Hepatocyte (in vitro differentiated cells): ENCODE measurements at regions not wholly inside any gene's neighbourhood (a gene's known extent, or its start where the extent isn't known, plus 50 kb on each side); places are given as distances from the start of the nearest gene placed in this dataset.

Experiments
- DNase-seq: peaks from one replicate; pipeline ENCODE4 v3.0.0-alpha.2; 2016; ENCODE audit warnings: low spot score
- H2AFZ ChIP-seq: fragments of 200-600 bp; sonication (generic); 2 replicates; pipeline ENCODE4 v1.6.0; 2016; ENCODE audit warnings: antibody characterized with exemption, mild to moderate bottlenecking
- H3K27ac ChIP-seq: fragments of 200-600 bp; sonication (generic); 2 replicates; pipeline ENCODE4 v1.5.1; 2016; ENCODE audit warnings: mild to moderate bottlenecking
- H3K27me3 ChIP-seq: fragments of 200-600 bp; sonication (generic); 2 replicates; pipeline ENCODE4 v1.6.1; 2016
- H3K36me3 ChIP-seq: fragments of 200-600 bp; sonication (generic); replicated peaks from 2 replicates; pipeline ENCODE4 v1.5.1; 2016; ENCODE audit warnings: low read depth; ENCODE audit not compliant: insufficient read depth
- H3K4me1 ChIP-seq: fragments of 200-600 bp; sonication (generic); 2 replicates; pipeline ENCODE4 v1.5.1; 2016; ENCODE audit warnings: mild to moderate bottlenecking, moderate library complexity; ENCODE audit not compliant: insufficient read depth
- H3K4me2 ChIP-seq: fragments of 200-600 bp; sonication (generic); 2 replicates; pipeline ENCODE4 v1.6.0; 2016
- H3K4me3 ChIP-seq: fragments of 200-600 bp; sonication (generic); 2 replicates; pipeline ENCODE4 v1.5.1; 2016; ENCODE audit warnings: mild to moderate bottlenecking
- H3K79me2 ChIP-seq: fragments of 200-600 bp; sonication (generic); 2 replicates; pipeline ENCODE4 v1.6.0; 2017; ENCODE audit warnings: mild to moderate bottlenecking
- H3K9me2 ChIP-seq: fragments of 200-600 bp; sonication (generic); replicated peaks from 2 replicates; pipeline ENCODE4 v1.6.0; 2017; ENCODE audit warnings: mild to moderate bottlenecking; ENCODE audit not compliant: insufficient read depth
- H3K9me3 ChIP-seq: fragments of 200-600 bp; sonication (generic); 2 replicates; pipeline ENCODE4 v1.5.1; 2016; ENCODE audit warnings: low read depth, mild to moderate bottlenecking
- H4K20me1 ChIP-seq: fragments of 200-600 bp; sonication (generic); 2 replicates; pipeline ENCODE4 v1.6.0; 2016; ENCODE audit warnings: mild to moderate bottlenecking; ENCODE audit not compliant: insufficient read depth, poor library complexity, severe bottlenecking
- EZH2 ChIP-seq: fragments of 200-600 bp; sonication (generic); IDR thresholded peaks from 2 replicates; pipeline ENCODE4 v1.6.1; 2016; ENCODE audit warnings: antibody characterized with exemption, mild to moderate bottlenecking, borderline replicate concordance
- EZH2phosphoT487 ChIP-seq: fragments of 200-600 bp; sonication (generic); IDR thresholded peaks from one replicate; pipeline ENCODE4 v1.6.1; 2018; ENCODE audit warnings: antibody characterized with exemption, mild to moderate bottlenecking, low read depth, moderate library complexity; ENCODE audit not compliant: unreplicated experiment, severe bottlenecking
- WGBS: methylation state at CpG from one replicate; pipeline ENCODE4 v1.1.6; 2016; ENCODE audit warnings: low lambda C conversion rate; ENCODE audit errors: missing lambda C conversion rate; 5-methylcytosine and 5-hydroxymethylcytosine counted together
- TF ChIP-seq, protein P1 (sequence below): fragments of 200-600 bp; sonication (generic); IDR thresholded peaks from 2 replicates; pipeline ENCODE4 v1.5.1; 2016; ENCODE audit warnings: antibody characterized with exemption, mild to moderate bottlenecking; ENCODE audit not compliant: poor library complexity

DNA sequence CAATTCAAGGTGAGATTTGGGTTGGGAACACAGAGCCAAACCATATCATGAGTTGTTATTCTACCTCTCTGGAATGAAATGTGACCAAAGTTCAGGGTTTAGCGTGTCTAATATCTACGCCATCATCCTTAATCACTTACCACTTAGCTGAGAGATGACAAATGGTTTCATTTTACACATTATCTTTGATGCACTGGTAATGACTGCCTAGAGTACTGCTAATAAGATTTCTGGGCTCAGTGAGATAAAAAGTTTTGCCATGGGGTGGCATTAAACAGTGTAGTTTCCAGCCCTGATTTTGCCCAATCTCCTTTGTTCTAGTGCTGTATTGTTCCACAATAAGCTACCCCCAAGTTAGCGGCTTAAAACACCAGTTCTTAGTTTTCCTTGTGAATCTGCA, 367.2 kb downstream of the MLLT3 start:
- Histone ChIP-seq H3K4me3 (no peak overlapping the region), H3K4me1 (no peaks in the 10 kb centered on the region), H3K27ac (no peak overlapping the region), H3K4me2 (no peak overlapping the region), H2AFZ (no peak overlapping the region), H4K20me1 (no peaks in the 10 kb centered on the region), H3K9me3 (no peaks in the 10 kb centered on the region), H3K9me2 (no peaks in the 10 kb centered on the region), H3K27me3 (no peaks in the 10 kb centered on the region), H3K79me2 (no peaks in the 10 kb centered on the region), H3K36me3 (no peaks in the 10 kb centered on the region)
- 93% methylated on average over 3 of the region's 3 CpGs for WGBS
- TF ChIP-seq EZH2 (no peak), EZH2phosphoT487 (no peak)
- TF ChIP-seq, protein P1, sequence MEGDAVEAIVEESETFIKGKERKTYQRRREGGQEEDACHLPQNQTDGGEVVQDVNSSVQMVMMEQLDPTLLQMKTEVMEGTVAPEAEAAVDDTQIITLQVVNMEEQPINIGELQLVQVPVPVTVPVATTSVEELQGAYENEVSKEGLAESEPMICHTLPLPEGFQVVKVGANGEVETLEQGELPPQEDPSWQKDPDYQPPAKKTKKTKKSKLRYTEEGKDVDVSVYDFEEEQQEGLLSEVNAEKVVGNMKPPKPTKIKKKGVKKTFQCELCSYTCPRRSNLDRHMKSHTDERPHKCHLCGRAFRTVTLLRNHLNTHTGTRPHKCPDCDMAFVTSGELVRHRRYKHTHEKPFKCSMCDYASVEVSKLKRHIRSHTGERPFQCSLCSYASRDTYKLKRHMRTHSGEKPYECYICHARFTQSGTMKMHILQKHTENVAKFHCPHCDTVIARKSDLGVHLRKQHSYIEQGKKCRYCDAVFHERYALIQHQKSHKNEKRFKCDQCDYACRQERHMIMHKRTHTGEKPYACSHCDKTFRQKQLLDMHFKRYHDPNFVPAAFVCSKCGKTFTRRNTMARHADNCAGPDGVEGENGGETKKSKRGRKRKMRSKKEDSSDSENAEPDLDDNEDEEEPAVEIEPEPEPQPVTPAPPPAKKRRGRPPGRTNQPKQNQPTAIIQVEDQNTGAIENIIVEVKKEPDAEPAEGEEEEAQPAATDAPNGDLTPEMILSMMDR = no peak
- DNase-seq = no peak

DNA sequence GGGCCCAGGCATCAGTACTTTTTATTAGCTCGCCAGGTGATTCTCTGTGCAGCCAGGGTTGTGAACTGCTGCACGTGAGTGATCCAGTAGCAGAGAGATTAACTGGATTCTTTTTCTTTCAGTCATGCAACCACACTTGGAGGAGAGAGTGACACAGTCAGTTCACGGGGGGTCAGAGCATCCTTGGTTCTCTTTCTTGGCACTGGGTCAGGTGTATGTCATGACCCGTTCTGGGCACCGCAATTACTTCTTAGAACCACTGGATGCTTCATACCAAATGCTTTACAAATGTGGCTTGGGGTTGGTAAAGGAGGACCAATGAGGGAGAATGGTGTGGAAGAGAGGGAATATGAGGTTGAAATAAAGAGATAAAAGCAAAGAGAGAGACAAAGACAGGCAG, 368.7 kb downstream of the MLLT3 start:
- Histone ChIP-seq H3K36me3 (no peaks in the 10 kb centered on the region), H3K9me3 (no peaks in the 10 kb centered on the region), H2AFZ (no peak overlapping the region), H3K79me2 (no peaks in the 10 kb centered on the region), H3K9me2 (no peaks in the 10 kb centered on the region), H3K4me3 (no peak overlapping the region), H4K20me1 (no peaks in the 10 kb centered on the region), H3K27ac (no peak overlapping the region), H3K4me1 (no peaks in the 10 kb centered on the region), H3K4me2 (no peak overlapping the region), H3K27me3 (no peaks in the 10 kb centered on the region)
- TF ChIP-seq, protein P1 = no peak
- TF ChIP-seq EZH2phosphoT487 = no peak
- no peak for TF ChIP-seq EZH2
- DNase-seq = no peak
- WGBS = 89% methylated on average over 5 of the region's 5 CpGs

DNA sequence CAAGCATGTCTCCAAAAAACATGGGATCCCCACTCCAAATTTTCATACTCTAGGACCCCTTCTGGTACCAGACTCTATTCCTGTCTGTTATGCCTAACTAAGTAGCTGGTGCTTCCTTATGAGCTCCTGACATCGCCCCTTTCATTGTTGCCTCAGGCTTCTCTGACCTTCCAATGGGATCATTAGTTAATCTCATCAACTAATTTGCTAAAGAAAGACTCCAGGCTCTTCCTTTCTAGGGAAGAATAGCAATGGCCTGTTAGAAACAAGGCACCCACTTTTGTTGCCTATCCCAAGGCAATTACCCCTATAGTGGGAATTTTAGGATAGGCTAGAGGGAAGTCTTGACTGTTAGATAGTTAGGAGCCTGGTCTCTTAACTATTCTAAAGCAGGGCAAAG, 369.5 kb downstream of the MLLT3 start:
- Histone ChIP-seq H3K27ac (no peak overlapping the region), H3K27me3 (no peaks in the 10 kb centered on the region), H2AFZ (no peak overlapping the region), H4K20me1 (no peaks in the 10 kb centered on the region), H3K9me2 (no peaks in the 10 kb centered on the region), H3K4me1 (no peaks in the 10 kb centered on the region), H3K4me3 (no peak overlapping the region), H3K9me3 (no peaks in the 10 kb centered on the region), H3K36me3 (no peaks in the 10 kb centered on the region), H3K79me2 (no peaks in the 10 kb centered on the region), H3K4me2 (no peak overlapping the region)
- DNase-seq = no peak
- TF ChIP-seq, protein P1 = no peak
- TF ChIP-seq EZH2 = no peak
- TF ChIP-seq EZH2phosphoT487 = no peak
- 79% methylated on average over 1 of the region's 1 CpG for WGBS

DNA sequence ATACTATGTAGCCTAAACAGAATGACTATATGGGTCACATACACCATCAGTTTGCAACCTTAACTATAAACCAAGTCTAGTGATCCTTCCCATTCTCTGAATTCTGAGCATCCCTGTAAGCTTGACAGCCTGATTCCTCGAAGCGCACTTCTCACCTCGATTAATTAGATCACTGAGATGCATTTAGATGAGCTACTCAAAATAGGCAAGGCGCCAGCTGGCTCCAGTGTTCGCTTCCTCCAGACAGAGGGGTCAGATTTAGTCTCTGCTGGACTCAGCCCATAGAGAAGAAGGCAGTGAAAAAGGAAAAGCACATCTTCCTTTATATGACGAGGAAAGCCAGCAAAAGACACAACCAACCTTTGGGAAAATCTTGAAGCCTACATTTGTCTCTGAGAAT, 371.5 kb downstream of the MLLT3 start:
- DNase-seq = no peak
- no peak overlapping the region for H2AFZ ChIP-seq
- H3K9me3 ChIP-seq = no peaks in the 10 kb centered on the region
- no peaks in the 10 kb centered on the region for H3K36me3 ChIP-seq
- no peaks in the 10 kb centered on the region for H4K20me1 ChIP-seq
- no peaks in the 10 kb centered on the region for H3K9me2 ChIP-seq
- no peak for TF ChIP-seq EZH2
- TF ChIP-seq, protein P1 = no peak
- no peak for TF ChIP-seq EZH2phosphoT487
- no peak overlapping the region for H3K4me2 ChIP-seq
- H3K4me1 ChIP-seq = no peaks in the 10 kb centered on the region
- WGBS = 89% methylated on average over 6 of the region's 6 CpGs
- no peak overlapping the region for H3K27ac ChIP-seq
- no peak overlapping the region for H3K4me3 ChIP-seq
- H3K79me2 ChIP-seq = no peaks in the 10 kb centered on the region
- no peaks in the 10 kb centered on the region for H3K27me3 ChIP-seq
